Choroid plexus epithelial cell (primary cell): ENCODE measurements at regions not wholly inside any gene's neighbourhood (a gene's known extent, or its start where the extent isn't known, plus 50 kb on each side); places are given as distances from the start of the nearest gene placed in this dataset.
A peak's percentile ranks its signal among the peaks of the same experiment; 100 is the strongest.

Experiments
- DNase-seq: peaks from one replicate; pipeline ENCODE4 v3.0.0-alpha.2; 2010; ENCODE audit warnings: low read depth
- H3K4me3 ChIP-seq: 2 replicates; pipeline ENCODE4 v1.5.1; 2011; ENCODE audit warnings: low read depth, mild to moderate bottlenecking, control low read depth, low read length, moderate library complexity
- TF ChIP-seq, protein P1 (sequence below): conservative IDR thresholded peaks from 2 replicates; pipeline ENCODE4 v1.5.1; 2011; ENCODE audit warnings: low read depth, mild to moderate bottlenecking, control low read depth, inconsistent platforms, low read length, moderate library complexity

DNA sequence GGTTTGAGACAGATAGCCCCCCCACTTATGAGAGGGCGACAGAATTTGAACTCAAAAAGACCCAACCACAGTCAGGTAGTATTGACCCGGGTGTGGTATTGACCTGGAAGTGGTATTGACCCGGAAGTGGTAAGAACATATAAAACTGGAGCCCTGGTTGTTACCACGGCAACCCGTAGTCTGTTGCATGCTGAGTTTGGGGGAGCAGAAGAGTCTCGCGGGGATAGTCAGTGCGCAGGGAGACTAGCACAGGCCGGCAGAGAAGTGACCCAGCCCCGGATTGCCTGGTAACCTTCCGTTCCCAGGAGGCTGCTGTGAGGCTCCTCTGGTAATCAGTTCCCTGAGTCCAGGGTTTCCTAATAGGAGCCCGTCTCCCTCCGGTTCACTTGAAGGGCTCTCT lies 96.2 kb downstream of the SNX5 start:
- DNase-seq, result no peak
- no peak overlapping the region for H3K4me3 ChIP-seq
- TF ChIP-seq, protein P1, sequence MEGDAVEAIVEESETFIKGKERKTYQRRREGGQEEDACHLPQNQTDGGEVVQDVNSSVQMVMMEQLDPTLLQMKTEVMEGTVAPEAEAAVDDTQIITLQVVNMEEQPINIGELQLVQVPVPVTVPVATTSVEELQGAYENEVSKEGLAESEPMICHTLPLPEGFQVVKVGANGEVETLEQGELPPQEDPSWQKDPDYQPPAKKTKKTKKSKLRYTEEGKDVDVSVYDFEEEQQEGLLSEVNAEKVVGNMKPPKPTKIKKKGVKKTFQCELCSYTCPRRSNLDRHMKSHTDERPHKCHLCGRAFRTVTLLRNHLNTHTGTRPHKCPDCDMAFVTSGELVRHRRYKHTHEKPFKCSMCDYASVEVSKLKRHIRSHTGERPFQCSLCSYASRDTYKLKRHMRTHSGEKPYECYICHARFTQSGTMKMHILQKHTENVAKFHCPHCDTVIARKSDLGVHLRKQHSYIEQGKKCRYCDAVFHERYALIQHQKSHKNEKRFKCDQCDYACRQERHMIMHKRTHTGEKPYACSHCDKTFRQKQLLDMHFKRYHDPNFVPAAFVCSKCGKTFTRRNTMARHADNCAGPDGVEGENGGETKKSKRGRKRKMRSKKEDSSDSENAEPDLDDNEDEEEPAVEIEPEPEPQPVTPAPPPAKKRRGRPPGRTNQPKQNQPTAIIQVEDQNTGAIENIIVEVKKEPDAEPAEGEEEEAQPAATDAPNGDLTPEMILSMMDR, result no peak

DNA sequence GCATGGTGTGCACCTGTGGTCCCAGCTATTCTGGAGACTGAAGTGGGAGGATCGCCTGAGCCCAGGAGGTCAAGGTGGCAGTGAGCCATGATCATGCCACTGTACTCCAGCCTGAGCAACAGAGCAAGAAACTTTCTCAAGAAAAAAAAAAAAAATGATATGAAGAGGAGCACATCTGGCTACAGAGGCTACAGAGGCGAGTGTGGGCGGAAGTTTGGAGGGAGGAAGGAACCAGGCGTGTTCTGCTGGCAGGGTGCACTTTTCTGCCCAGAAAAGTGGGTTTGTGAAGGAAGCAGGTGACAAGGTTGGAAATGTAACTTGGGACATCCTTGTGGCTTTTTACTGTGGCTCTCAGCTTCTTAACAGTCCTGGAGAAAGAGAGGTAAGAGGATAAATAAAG lies 96.7 kb downstream of the SNX5 start:
- TF ChIP-seq, protein P1, result no peak
- H3K4me3 ChIP-seq, result no peak overlapping the region
- DNase-seq, result no peak

DNA sequence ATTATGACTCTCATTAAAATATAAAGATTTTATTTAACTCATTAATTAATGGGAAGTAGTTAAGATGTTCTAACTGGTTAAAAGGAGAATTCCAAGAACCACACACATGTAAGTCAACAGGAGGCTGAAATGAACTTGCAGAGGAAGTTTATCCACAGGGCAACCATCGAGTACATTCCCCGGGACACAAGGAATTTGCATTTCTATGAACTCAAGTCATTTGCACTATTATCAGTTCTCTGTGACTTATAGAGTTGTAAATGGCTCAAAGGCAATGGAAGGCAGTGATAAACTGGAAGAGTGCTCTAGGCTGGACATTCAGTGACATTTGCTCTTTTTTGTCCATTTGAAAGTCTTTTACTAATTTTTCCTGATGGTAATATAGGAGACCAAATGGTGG lies 97.4 kb downstream of the SNX5 start:
- TF ChIP-seq, protein P1, result no peak
- peak; percentile 53 for DNase-seq
- no peak overlapping the region for H3K4me3 ChIP-seq

DNA sequence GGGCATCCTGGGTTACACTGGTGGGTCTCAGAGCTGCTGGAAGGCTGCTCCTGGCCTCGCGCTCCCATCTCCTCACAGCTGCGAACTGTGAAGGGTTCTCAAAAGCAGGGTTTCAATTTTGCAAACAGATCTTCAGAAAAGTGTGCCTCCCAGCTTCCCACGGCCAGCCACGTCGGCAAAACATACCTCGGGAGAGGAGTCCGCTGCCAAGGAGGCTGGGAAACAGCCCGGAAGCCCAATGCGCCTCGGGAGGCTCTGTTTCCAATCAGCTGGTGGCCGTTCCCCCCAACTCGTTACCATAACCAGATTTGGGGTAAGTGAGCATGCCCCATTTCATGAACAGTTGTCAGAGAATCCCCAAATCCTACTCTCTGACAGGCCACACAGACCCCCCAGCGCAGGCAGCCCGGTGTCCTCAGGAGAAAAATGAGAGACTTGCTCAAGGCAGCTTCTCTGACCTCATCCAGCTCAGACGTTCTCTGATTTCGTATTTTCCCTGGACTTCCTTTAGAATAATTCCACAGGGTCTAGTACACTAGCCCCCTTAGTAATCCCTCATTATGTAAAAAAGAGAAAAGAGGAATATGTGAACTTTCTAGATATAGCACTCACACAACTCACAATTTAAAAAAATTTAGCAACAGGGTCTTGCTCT lies 98.4 kb downstream of the SNX5 start:
- DNase-seq, result no peak
- TF ChIP-seq, protein P1, result no peak
- H3K4me3 ChIP-seq, result no peak overlapping the region

DNA sequence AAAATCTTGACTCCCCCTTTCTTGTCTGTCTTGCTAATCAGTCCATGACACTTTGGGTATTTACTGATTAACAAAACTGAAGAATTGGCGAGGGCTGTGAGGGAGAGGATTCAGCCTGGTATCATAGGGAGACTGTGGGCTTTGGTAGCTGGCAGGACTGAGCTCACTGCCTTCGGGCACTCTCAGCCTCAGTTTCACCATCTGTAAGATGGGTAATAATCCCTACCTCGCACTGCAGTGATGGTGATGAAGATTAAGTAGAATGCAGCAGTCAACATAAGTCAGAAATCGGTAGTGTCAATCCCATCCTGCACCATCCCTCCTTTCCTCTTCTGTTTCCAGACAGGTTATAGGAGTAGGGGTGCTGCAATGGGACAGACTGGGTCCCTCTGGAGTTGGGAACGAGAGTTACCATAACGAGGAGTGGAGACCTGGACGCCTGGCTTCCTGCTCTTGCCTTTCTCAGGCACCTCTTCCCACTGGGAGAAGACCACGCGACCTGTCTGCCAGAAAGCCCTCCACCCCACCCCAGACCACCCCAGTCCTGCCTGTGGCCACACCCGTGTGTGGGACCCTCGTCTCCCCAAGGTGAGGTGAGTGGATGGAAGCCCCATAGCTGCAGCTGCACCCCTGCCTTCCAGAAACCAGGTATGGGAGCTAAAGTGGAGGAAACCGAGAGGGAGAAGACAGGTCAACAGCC lies 99.1 kb downstream of the SNX5 start:
- no peak for DNase-seq
- no peak overlapping the region for H3K4me3 ChIP-seq
- TF ChIP-seq, protein P1, result no peak

DNA sequence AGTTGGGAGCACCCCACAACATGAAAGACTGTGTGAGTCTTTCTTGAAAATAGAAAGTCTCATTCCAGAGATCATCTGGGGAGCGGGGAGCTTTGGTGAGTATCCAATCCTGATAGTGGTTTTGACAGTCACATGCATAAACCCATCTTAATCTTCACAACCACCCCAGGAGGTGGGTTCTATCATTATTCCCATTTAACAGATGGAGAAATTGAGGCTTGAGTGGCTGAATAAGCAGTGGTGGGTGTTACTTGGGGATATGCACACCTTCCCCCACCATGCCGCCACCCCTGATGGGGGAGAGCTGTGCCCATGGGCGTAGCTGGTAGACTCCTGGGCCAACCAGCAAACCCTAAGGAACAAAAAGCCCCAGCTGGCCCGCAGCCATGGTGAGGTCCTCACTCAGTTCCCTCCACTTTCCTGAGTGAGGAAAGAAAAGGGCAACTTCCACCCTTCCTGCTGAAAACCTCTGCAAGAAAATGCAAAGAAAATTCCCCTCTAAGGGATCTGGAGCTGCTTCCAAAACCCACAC lies 99.8 kb downstream of the SNX5 start:
- DNase-seq, result no peak
- TF ChIP-seq, protein P1, result no peak
- H3K4me3 ChIP-seq, result no peak overlapping the region
